Tibial nerve (tissue), 4 donors: ENCODE measurements at regions not wholly inside any gene's neighbourhood (a gene's known extent, or its start where the extent isn't known, plus 50 kb on each side); places are given as distances from the start of the nearest gene placed in this dataset.

Experiments
- DNase-seq, 2 donors: peaks; one replicate each; pipeline ENCODE4 v3.0.0-alpha.2; 2019; ENCODE audit warnings: low spot score in 2 of 2
- H3K27ac ChIP-seq, 4 donors: fragments of 200-600 bp; sonication (generic) in 3 of 4; one replicate each; pipeline ENCODE4 v1.5.1; 2017 to 2019; ENCODE audit warnings: mild to moderate bottlenecking in 1 of 4
- H3K27me3 ChIP-seq, 2 donors: fragments of 200-600 bp; sonication (generic) in 1 of 2; one replicate each; pipeline versions ENCODE4 v1.5.1 to v1.6.0; 2017 to 2019
- H3K36me3 ChIP-seq, 3 donors: fragments of 200-600 bp; sonication (generic); one replicate each; pipeline ENCODE4 v1.5.1; 2018 to 2019
- H3K4me1 ChIP-seq, 4 donors: fragments of 200-600 bp; sonication (generic) in 3 of 4; one replicate each; pipeline ENCODE4 v1.5.1; 2017 to 2019
- H3K4me3 ChIP-seq, 4 donors: fragments of 200-600 bp; sonication (generic) in 3 of 4; one replicate each; pipeline ENCODE4 v1.5.1; 2017 to 2019; ENCODE audit warnings: mild to moderate bottlenecking in 1 of 4, moderate library complexity in 1 of 4
- H3K9me3 ChIP-seq, 4 donors: fragments of 200-600 bp; sonication (generic) in 3 of 4; one replicate each; pipeline ENCODE4 v1.5.1; 2017 to 2019
- CTCF ChIP-seq, 5 experiments: fragments of 200-600 bp in 3 of 5; fragments of 450-650 bp in 2 of 5; sonication (generic) in 3 of 5; IDR thresholded peaks; one replicate each; pipeline ENCODE4 v1.5.1; 2016 to 2019; ENCODE audit warnings: antibody characterized with exemption in 5 of 5, mild to moderate bottlenecking in 3 of 5, moderate library complexity in 2 of 5
- EP300 ChIP-seq, 2 donors: sonication (generic); formaldehyde crosslinking; IDR thresholded peaks; one replicate each; pipeline ENCODE4 v1.6.1; 2017; ENCODE audit warnings: antibody characterized with exemption in 2 of 2, mild to moderate bottlenecking in 1 of 2
- POLR2A ChIP-seq, 2 donors: fragments of 450-650 bp; IDR thresholded peaks; one replicate each; pipeline ENCODE4 v1.6.1; 2017; ENCODE audit warnings: antibody characterized with exemption in 2 of 2, mild to moderate bottlenecking in 2 of 2, moderate library complexity in 2 of 2
- WGBS, 2 donors: methylation state at CpG; one replicate each; pipeline ENCODE4 v1.1.5; 2018; 5-methylcytosine and 5-hydroxymethylcytosine counted together

DNA sequence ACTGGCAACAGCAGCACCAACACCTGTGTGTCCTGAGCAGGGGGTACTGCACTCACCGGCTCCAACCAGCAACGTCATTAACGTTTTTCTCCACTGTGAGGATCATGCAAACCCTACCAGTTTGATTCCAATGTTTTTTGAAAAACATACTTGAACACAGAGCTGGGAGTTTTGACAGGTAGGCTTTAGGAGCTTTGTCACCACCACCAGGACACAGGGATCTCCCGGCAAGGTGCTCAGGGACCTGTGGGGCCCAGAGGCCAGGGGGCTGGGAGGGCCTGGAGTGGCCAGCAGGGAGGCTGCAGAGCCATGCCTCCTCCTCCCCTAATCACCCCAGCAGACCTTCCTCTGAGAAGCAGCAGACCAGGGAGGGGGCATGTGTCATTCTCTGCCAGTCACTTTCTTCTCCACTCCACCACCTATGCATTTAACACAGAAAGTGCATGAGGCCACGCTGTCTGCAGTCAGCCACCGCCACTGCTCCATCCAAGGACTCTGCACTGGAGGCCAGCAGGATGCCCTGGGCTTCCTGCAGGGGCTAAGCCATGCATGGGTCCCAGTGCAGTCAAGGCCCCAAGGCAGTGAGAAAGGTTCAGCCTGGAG lies 768.2 kb downstream of the KCNJ18 start:
- Histone ChIP-seq H3K4me3 (no peak overlapping the region), H3K4me1 (no peaks in the 10 kb centered on the region), H3K9me3 (peaks cover 0 to 24% (median 0%) of the 10 kb centered on the region in 4 donors), H3K27me3 (no peaks in the 10 kb centered on the region), H3K36me3 (no peaks in the 10 kb centered on the region), H3K27ac (no peak overlapping the region)
- TF ChIP-seq CTCF (IDR thresholded peaks at IDR 0.05) (no peak), POLR2A (IDR thresholded peaks at IDR 0.05) (no peak), EP300 (IDR thresholded peaks at IDR 0.05) (no peak)
- DNase-seq: no peak
- WGBS, 2 donors: 61 to 71% methylated on average over 6 of the region's 6 CpGs

GRCh38 chr17:22461460-22462145 lies 769.3 kb downstream of the KCNJ18 start:
- Histone ChIP-seq H3K27ac (no peak overlapping the region), H3K36me3 (no peaks in the 10 kb centered on the region), H3K9me3 (peaks cover 0 to 24% (median 0%) of the 10 kb centered on the region in 4 donors), H3K27me3 (no peaks in the 10 kb centered on the region), H3K4me3 (no peak overlapping the region), H3K4me1 (no peaks in the 10 kb centered on the region)
- DNase-seq: no peak
- TF ChIP-seq EP300 (IDR thresholded peaks at IDR 0.05): no peak
- TF ChIP-seq CTCF (IDR thresholded peaks at IDR 0.05): no peak
- TF ChIP-seq POLR2A (IDR thresholded peaks at IDR 0.05): no peak
- 78 to 80% methylated on average over 14 of the region's 14 CpGs for WGBS, 2 donors

DNA sequence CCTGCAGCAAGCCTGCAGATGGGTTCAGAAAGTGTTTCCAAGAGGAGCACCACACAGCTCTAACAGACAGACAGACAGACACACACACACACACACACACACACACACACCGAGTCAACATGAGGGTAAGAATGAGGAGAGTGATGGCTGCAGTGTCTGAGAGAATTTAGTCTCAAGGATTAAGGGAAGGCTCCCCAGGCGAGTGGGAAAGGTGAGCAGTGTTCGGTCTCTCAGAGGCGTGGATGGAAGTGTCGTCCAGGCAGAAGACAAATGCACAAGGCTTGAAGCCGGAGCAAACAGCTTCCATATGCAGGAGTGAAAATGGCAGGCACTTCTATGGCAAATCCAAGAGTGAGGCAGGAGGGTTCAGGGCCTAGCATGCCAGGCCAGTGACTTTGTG lies 770.1 kb downstream of the KCNJ18 start:
- Histone ChIP-seq H3K27ac (no peak overlapping the region), H3K4me3 (no peak overlapping the region), H3K36me3 (no peaks in the 10 kb centered on the region), H3K27me3 (no peaks in the 10 kb centered on the region), H3K9me3 (peaks cover 0 to 24% (median 0%) of the 10 kb centered on the region in 4 donors), H3K4me1 (no peaks in the 10 kb centered on the region)
- WGBS, 2 donors: 74 to 78% methylated on average over 6 of the region's 6 CpGs
- no peak for TF ChIP-seq EP300 (IDR thresholded peaks at IDR 0.05)
- no peak for TF ChIP-seq CTCF (IDR thresholded peaks at IDR 0.05)
- TF ChIP-seq POLR2A (IDR thresholded peaks at IDR 0.05): no peak
- no peak for DNase-seq

DNA sequence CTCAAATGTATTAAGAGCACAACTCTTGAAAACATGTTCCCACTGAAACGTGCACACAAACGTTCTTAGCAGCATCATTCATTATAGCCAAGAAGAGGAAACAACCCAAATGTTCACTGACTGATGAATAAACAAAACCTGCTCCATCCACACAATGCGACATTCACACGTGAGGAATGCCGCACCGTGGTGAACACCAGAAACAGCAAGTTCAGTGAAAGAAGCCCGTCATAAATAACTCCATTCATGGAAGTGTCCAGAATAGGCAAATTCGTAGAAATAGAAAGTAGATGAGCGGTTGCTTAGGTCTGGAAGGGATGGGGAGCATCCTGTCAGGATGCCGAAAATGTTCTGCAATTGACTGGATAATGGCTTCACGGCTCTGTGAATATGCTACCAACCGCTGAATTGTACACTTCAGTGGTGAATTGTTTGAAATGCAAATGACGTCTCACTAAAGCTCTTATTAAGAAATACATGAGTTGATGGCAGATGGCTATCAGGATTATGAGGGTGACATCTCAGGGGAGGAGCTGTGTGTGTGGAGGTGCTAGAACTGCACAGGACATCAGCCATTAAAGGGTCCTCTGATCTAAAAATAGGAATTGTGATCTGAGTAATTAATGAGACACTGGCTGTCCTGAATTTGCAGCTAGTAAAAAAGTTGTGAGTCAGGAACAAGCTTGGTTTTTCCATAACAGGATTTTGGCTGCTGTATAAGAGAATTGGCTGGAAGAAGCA lies 771.0 kb downstream of the KCNJ18 start:
- Histone ChIP-seq H3K36me3 (no peaks in the 10 kb centered on the region), H3K27me3 (no peaks in the 10 kb centered on the region), H3K9me3 (peaks cover 0 to 23% (median 0%) of the 10 kb centered on the region in 4 donors), H3K4me3 (no peak overlapping the region), H3K4me1 (no peaks in the 10 kb centered on the region), H3K27ac (no peak overlapping the region)
- 69 to 74% methylated on average over 13 of the region's 13 CpGs for WGBS, 2 donors
- DNase-seq: no peak
- TF ChIP-seq EP300 (IDR thresholded peaks at IDR 0.05) (no peak), CTCF (IDR thresholded peaks at IDR 0.05) (no peak), POLR2A (IDR thresholded peaks at IDR 0.05) (no peak)

DNA sequence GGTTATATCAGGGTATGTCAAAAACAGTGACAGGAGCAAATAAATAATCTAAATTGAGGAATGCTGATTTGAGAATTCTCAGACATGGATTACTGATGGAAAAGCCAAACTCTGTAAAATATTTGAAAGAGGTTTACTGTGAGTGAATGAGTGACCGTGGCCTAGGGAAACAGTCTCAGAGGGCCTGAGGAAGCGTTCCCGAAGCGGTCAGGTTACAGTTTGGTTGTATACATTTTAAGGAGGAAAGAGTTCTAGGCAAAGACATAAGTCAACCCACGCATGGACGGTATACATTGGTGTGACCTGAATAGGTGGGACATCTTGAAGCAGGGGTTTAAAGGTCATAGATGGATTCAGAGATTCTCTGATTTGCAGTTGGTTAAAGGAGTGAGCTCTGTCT lies 771.7 kb downstream of the KCNJ18 start:
- DNase-seq: no peak
- Histone ChIP-seq H3K36me3 (no peaks in the 10 kb centered on the region), H3K4me1 (no peaks in the 10 kb centered on the region), H3K27me3 (no peaks in the 10 kb centered on the region), H3K27ac (no peak overlapping the region), H3K4me3 (no peak overlapping the region), H3K9me3 (peaks cover 0 to 16% (median 0%) of the 10 kb centered on the region in 4 donors)
- 67 to 84% methylated on average over 6 of the region's 6 CpGs for WGBS, 2 donors
- TF ChIP-seq POLR2A (IDR thresholded peaks at IDR 0.05): no peak
- TF ChIP-seq CTCF (IDR thresholded peaks at IDR 0.05): no peak
- TF ChIP-seq EP300 (IDR thresholded peaks at IDR 0.05): no peak
